Common myeloid progenitor, CD34-positive (primary cell): ENCODE measurements at regions not wholly inside any gene's neighbourhood (a gene's known extent, or its start where the extent isn't known, plus 50 kb on each side); places are given as distances from the start of the nearest gene placed in this dataset.
"Not testable (repeated sequence)": the region's sequence is repeated elsewhere in the genome, so short reads cannot be mapped to it uniquely, and the experiment has no call there.

Source experiments
- CTCF ChIA-PET: fragments of 350-600 bp; sonication (Branson Sonifier 250); formaldehyde crosslinking; loops from one replicate; lab custom pipeline; 2021; ENCODE audit warnings: antibody characterized with exemption; lab: Charles Lee
- POLR2A ChIA-PET: fragments of 350-600 bp; sonication (Branson Sonifier 250); formaldehyde crosslinking; loops from one replicate; lab custom pipeline; 2021; ENCODE audit warnings: antibody characterized with exemption; lab: Charles Lee
- DNase-seq, 3 donors: peaks; one replicate each; pipeline versions ENCODE4 v3.0.0 to v3.0.0-alpha.2; 2013
- H3K27ac ChIP-seq, 2 experiments: 1 replicate in 1 of 2; 2 replicates in 1 of 2; pipeline ENCODE4 v1.7.0; 2013; ENCODE audit warnings: inconsistent platforms in 2 of 2, low read length in 2 of 2, mild to moderate bottlenecking in 2 of 2, low read depth in 1 of 2, moderate library complexity in 1 of 2; ENCODE audit not compliant: severe bottlenecking in 2 of 2, insufficient read depth in 1 of 2, poor library complexity in 1 of 2
- H3K27me3 ChIP-seq, 5 experiments: replicated peaks in 2 of 5; 1 replicate in 3 of 5; 2 replicates in 2 of 5; pipeline versions ENCODE4 v1.6.1 to v1.7.0; 2013; ENCODE audit warnings: low read length in 4 of 5, mild to moderate bottlenecking in 2 of 5, moderate library complexity in 2 of 5, inconsistent platforms in 1 of 5; ENCODE audit not compliant: insufficient read depth in 5 of 5, control insufficient read depth in 4 of 5
- H3K36me3 ChIP-seq, 4 experiments: 1 replicate in 2 of 4; 2 replicates in 2 of 4; pipeline versions ENCODE4 v1.6.1 to v1.7.0; 2013; ENCODE audit warnings: low read length in 3 of 4, control low read depth in 1 of 4, mild to moderate bottlenecking in 1 of 4; ENCODE audit not compliant: control insufficient read depth in 4 of 4, insufficient read depth in 4 of 4
- H3K4me1 ChIP-seq, 4 experiments: 1 replicate in 3 of 4; 2 replicates in 1 of 4; pipeline versions ENCODE4 v1.6.1 to v1.7.1; 2013; ENCODE audit warnings: low read length in 3 of 4, mild to moderate bottlenecking in 3 of 4, control low read depth in 1 of 4, inconsistent platforms in 1 of 4, moderate library complexity in 1 of 4; ENCODE audit not compliant: control insufficient read depth in 4 of 4, insufficient read depth in 4 of 4; ENCODE audit errors: control extremely low read depth in 1 of 4
- H3K4me3 ChIP-seq, 7 experiments: 1 replicate in 4 of 7; 2 replicates in 3 of 7; pipeline versions ENCODE4 v1.5.1 to v1.7.0; 2013; ENCODE audit warnings: mild to moderate bottlenecking in 7 of 7, low read length in 6 of 7, moderate library complexity in 6 of 7, inconsistent platforms in 2 of 7, low read depth in 2 of 7, control low read depth in 1 of 7; ENCODE audit not compliant: insufficient read depth in 4 of 7, control insufficient read depth in 1 of 7; ENCODE audit errors: extremely low read depth in 1 of 7
- H3K9me3 ChIP-seq, 5 experiments: 1 replicate in 4 of 5; 2 replicates in 1 of 5; pipeline versions ENCODE4 v1.6.1 to v1.7.1; 2013; ENCODE audit warnings: low read length in 4 of 5, mild to moderate bottlenecking in 2 of 5, inconsistent platforms in 1 of 5, low read depth in 1 of 5, moderate library complexity in 1 of 5; ENCODE audit not compliant: control insufficient read depth in 4 of 5, insufficient read depth in 2 of 5; ENCODE audit errors: control extremely low read depth in 1 of 5
- WGBS: methylation state at CpG from one replicate; pipeline ENCODE4 v1.1.5; 2013; ENCODE audit not compliant: insufficient coverage; 5-methylcytosine and 5-hydroxymethylcytosine counted together

- POLR2A ChIA-PET = no interaction called here
- Histone ChIP-seq H3K36me3 (no peaks in the 10 kb centered on the region), H3K4me1 (peaks cover 0 to 3% (median 0%) of the 10 kb centered on the region in 4 experiments), H3K27me3 (no peaks in the 10 kb centered on the region), H3K4me3 (no peak overlapping the region), H3K27ac (no peak overlapping the region), H3K9me3 (peaks cover 0 to 8% (median 3%) of the 10 kb centered on the region in 5 experiments)
- no peak for DNase-seq
- CTCF ChIA-PET = no interaction called here
- WGBS = 45% methylated on average over 3 of the region's 3 CpGs
Observed at GRCh38 chr11:19614370-19614940, 98.2 kb upstream of the NAV2 start.

GRCh38 chr11:19612025-19612424 lies 100.6 kb upstream of the NAV2 start:
- H3K36me3 ChIP-seq, H3K4me3 ChIP-seq, H3K27ac ChIP-seq, CTCF ChIA-PET, DNase-seq, H3K27me3 ChIP-seq, POLR2A ChIA-PET, H3K4me1 ChIP-seq, H3K9me3 ChIP-seq: not testable (repeated sequence)

- Histone ChIP-seq H3K4me1 (no peaks in the 10 kb centered on the region), H3K4me3 (no peak overlapping the region), H3K36me3 (no peaks in the 10 kb centered on the region), H3K9me3 (peaks cover 0 to 11% (median 3%) of the 10 kb centered on the region in 5 experiments), H3K27me3 (no peaks in the 10 kb centered on the region), H3K27ac (no peak overlapping the region)
- POLR2A ChIA-PET = no interaction called here
- WGBS = 100% methylated on average over 3 of the region's 5 CpGs
- DNase-seq = no peak
- CTCF ChIA-PET = interaction anchor here (0.5 to 1.5 kb wide), 4 partner anchors 11 to 499 kb away, joined by 3 to 4 read pairs (median 4); no protein-coding TSS in a partner anchor
Observed at GRCh38 chr11:19607656-19608360, 104.8 kb upstream of the NAV2 start.

- H3K4me3 ChIP-seq = no peak overlapping the region
- 98% methylated on average over 5 of the region's 5 CpGs for WGBS
- H3K4me1 ChIP-seq = no peaks in the 10 kb centered on the region
- ChIA-PET CTCF (interaction anchor here (0.9 to 1.5 kb wide), 2 partner anchors 10 to 43 kb away, joined by 3 to 4 read pairs; no protein-coding TSS in a partner anchor), POLR2A (no interaction called here)
- H3K36me3 ChIP-seq = no peaks in the 10 kb centered on the region
- H3K27ac ChIP-seq = no peak overlapping the region
- H3K27me3 ChIP-seq = no peaks in the 10 kb centered on the region
- H3K9me3 ChIP-seq = peaks cover 0 to 9% (median 3%) of the 10 kb centered on the region in 5 experiments
- DNase-seq = peak in 1 of 3 donors; percentile 15
Observed at GRCh38 chr11:19606856-19607655, 105.6 kb upstream of the NAV2 start.

GRCh38 chr11:19605520-19606371 lies 106.9 kb upstream of the NAV2 start:
- no peak overlapping the region for H3K4me3 ChIP-seq
- CTCF ChIA-PET = interaction anchor here (1.5 kb wide), 1 partner anchor 9 kb away, joined by 4 read pairs; no protein-coding TSS in a partner anchor
- no peaks in the 10 kb centered on the region for H3K4me1 ChIP-seq

GRCh38 chr11:19604679-19605375 lies 107.8 kb upstream of the NAV2 start:
- CTCF ChIA-PET = no interaction called here

More at GRCh38 chr11:19605520-19606371, 106.9 kb upstream of the NAV2 start:
- 100% methylated on average over 8 of the region's 8 CpGs for WGBS
- H3K9me3 ChIP-seq = peaks cover 0 to 3% (median 0%) of the 10 kb centered on the region in 5 experiments
- no peak overlapping the region for H3K27ac ChIP-seq
- H3K27me3 ChIP-seq = no peaks in the 10 kb centered on the region
- DNase-seq = no peak
- POLR2A ChIA-PET = no interaction called here
- no peaks in the 10 kb centered on the region for H3K36me3 ChIP-seq

More at GRCh38 chr11:19604679-19605375, 107.8 kb upstream of the NAV2 start:
- H3K9me3 ChIP-seq = peaks cover 0 to 3% (median 0%) of the 10 kb centered on the region in 5 experiments
- WGBS = 100% methylated on average over 1 of the region's 2 CpGs
- H3K36me3 ChIP-seq = no peaks in the 10 kb centered on the region
- H3K27me3 ChIP-seq = no peaks in the 10 kb centered on the region
- no peak for DNase-seq
- no peak overlapping the region for H3K4me3 ChIP-seq
- POLR2A ChIA-PET = no interaction called here
- no peak overlapping the region for H3K27ac ChIP-seq
- H3K4me1 ChIP-seq = no peaks in the 10 kb centered on the region
